Heart left ventricle (tissue), 16 donors: ENCODE measurements at regions not wholly inside any gene's neighbourhood (a gene's known extent, or its start where the extent isn't known, plus 50 kb on each side); places are given as distances from the start of the nearest gene placed in this dataset.

Source experiments
- ATAC-seq, 4 donors: fragments of 200-7000 bp; cut with Tn5 transposase; one replicate each; pipeline ENCODE4 v1.9.1; 2020 to 2022; ENCODE audit warnings: moderate library complexity in 4 of 4, mild to moderate bottlenecking in 3 of 4, moderate number of reproducible peaks in 1 of 4
- DNase-seq, 5 donors: peaks; one replicate each; pipeline ENCODE4 v3.0.0-alpha.2; 2020
- H3K27ac ChIP-seq, 12 donors: fragments of 200-600 bp; sonication (generic) in 4 of 12; one replicate each; pipeline versions ENCODE4 v1.5.0 to v1.8.0; 2016 to 2022; ENCODE audit warnings: mild to moderate bottlenecking in 2 of 12
- H3K27me3 ChIP-seq, 9 donors: fragments of 200-600 bp; sonication (generic) in 2 of 9; one replicate each; pipeline versions ENCODE4 v1.5.1 to v1.8.0; 2016 to 2022; ENCODE audit warnings: mild to moderate bottlenecking in 3 of 9
- H3K36me3 ChIP-seq, 9 donors: fragments of 200-600 bp; sonication (generic) in 2 of 9; one replicate each; pipeline versions ENCODE4 v1.5.0 to v1.8.0; 2018 to 2022; ENCODE audit warnings: mild to moderate bottlenecking in 2 of 9
- H3K4me1 ChIP-seq, 12 donors: fragments of 200-600 bp; sonication (generic) in 4 of 12; one replicate each; pipeline versions ENCODE4 v1.5.0 to v1.8.0; 2016 to 2022; ENCODE audit warnings: mild to moderate bottlenecking in 3 of 12
- H3K4me3 ChIP-seq, 12 donors: fragments of 200-600 bp; sonication (generic) in 4 of 12; one replicate each; pipeline versions ENCODE4 v1.5.0 to v1.8.0; 2017 to 2022; ENCODE audit warnings: mild to moderate bottlenecking in 9 of 12, moderate library complexity in 4 of 12
- H3K9me3 ChIP-seq, 12 donors: fragments of 200-600 bp; sonication (generic) in 4 of 12; one replicate each; pipeline versions ENCODE4 v1.5.0 to v1.8.0; 2016 to 2022; ENCODE audit warnings: mild to moderate bottlenecking in 1 of 12
- POLR2A ChIP-seq, 2 donors: fragments of 450-650 bp; IDR thresholded peaks; one replicate each; pipeline ENCODE4 v1.6.1; 2017; ENCODE audit warnings: antibody characterized with exemption in 2 of 2, mild to moderate bottlenecking in 2 of 2, moderate library complexity in 2 of 2
- WGBS, 4 donors: extraction: QIAGEN DNeasy Blood & Tissue Kit in 2 of 4; methylation state at CpG; one replicate each; pipeline versions ENCODE4 v1.1.5 to v1.1.7; 2013 to 2018; 5-methylcytosine and 5-hydroxymethylcytosine counted together
- intact Hi-C, 10 donors: fragments of 100-400 bp; cut with DNase I; formaldehyde crosslinking; loops; one replicate each; pipeline versions ENCODE4 v1.11.1 to v1.14.2; 2022
- TF ChIP-seq, protein P1 (sequence below), 12 donors: fragments of 200-600 bp; sonication (generic) in 4 of 12; IDR thresholded peaks; one replicate each; pipeline versions ENCODE4 v1.5.0 to v1.8.0; 2018 to 2022; ENCODE audit warnings: antibody characterized with exemption in 12 of 12, mild to moderate bottlenecking in 5 of 12
- donor health status: ischemic (EF 13 %, LVEDD 7.1; RV severe dilation, severe dysfunction).
- donor health status: healthy with polysubstance abuse.
- donor health status: DM: no; HTN: yes; CAD: no.
- donor health status: DM: no; HTN: no; CAD: no.
- donor health status: ischemic (EF 25% LVEDD 6.9; RV normal size, moderate dysfunction).
- donor health status: ischemic (EF 25% LVEDD 5.7; RV mildly dilated, moderate dysfunction).
- donor health status: healthy.
- donor health status: DM: yes; HTN: yes; CAD: no.
- donor health status: ischemic (EF 35%, LVEDD 5.7; RV mildly dilated, moderate dysfunction).
- donor health status: nonischemic (EF 11% LVEDD 7.7; RV severe dilation, severe dysfunction).
- donor health status: DM: yes; HTN: yes; CAD: no.
- donor health status: PGD.
- donor health status: ischemic (EF 29% LVEDD 5.4; RV normal size, mild dysfunction).
- donor health status: nonischemic (EF 23%, LVEDD 6.1; RV moderate dilation, normal function).

- H3K27me3 ChIP-seq: no peaks in the 10 kb centered on the region
- peaks cover 0 to 18% (median 7%) of the 10 kb centered on the region in 12 donors for H3K9me3 ChIP-seq
- no peaks in the 10 kb centered on the region for H3K36me3 ChIP-seq
- no peak for TF ChIP-seq POLR2A (IDR thresholded peaks at IDR 0.05)
- TF ChIP-seq, protein P1, sequence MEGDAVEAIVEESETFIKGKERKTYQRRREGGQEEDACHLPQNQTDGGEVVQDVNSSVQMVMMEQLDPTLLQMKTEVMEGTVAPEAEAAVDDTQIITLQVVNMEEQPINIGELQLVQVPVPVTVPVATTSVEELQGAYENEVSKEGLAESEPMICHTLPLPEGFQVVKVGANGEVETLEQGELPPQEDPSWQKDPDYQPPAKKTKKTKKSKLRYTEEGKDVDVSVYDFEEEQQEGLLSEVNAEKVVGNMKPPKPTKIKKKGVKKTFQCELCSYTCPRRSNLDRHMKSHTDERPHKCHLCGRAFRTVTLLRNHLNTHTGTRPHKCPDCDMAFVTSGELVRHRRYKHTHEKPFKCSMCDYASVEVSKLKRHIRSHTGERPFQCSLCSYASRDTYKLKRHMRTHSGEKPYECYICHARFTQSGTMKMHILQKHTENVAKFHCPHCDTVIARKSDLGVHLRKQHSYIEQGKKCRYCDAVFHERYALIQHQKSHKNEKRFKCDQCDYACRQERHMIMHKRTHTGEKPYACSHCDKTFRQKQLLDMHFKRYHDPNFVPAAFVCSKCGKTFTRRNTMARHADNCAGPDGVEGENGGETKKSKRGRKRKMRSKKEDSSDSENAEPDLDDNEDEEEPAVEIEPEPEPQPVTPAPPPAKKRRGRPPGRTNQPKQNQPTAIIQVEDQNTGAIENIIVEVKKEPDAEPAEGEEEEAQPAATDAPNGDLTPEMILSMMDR (IDR thresholded peaks at IDR 0.05): no peak
- intact Hi-C loops: no loop called here
- 83 to 96% (median 89%) methylated on average over 6 of the region's 6 CpGs for WGBS, 4 donors
- DNase-seq (peak in 1 of 5 donors; percentile 10), ATAC-seq (no peak)
- no peaks in the 10 kb centered on the region for H3K4me1 ChIP-seq
- H3K27ac ChIP-seq: no peak overlapping the region
- no peak overlapping the region for H3K4me3 ChIP-seq
Observed at GRCh38 chr3:168738527-168739325, 643.0 kb upstream of the GOLIM4 start.

DNA sequence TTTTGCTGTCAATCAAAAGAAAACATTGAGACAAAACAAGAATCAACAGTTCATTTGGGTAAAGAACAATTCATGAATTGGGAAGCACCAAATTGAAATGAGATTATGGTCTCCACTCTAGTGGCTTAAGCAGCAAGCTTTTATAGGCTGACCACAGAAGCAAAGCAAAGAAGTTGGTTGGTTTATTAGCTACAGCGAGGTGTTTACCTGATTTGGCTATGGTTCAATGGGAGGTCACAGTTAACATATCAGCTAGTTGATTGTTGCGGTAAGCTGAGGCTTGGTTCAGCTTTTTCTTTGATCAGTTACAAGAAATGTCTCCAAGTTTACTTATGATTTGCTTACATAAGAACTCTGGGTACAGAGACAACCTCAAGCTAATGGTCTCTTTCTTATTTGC is 640.5 kb upstream of the GOLIM4 start:
- Histone ChIP-seq H3K36me3 (no peaks in the 10 kb centered on the region), H3K4me1 (no peaks in the 10 kb centered on the region), H3K9me3 (peaks cover 0 to 21% (median 7%) of the 10 kb centered on the region in 12 donors), H3K27ac (no peak overlapping the region), H3K4me3 (no peak overlapping the region), H3K27me3 (no peaks in the 10 kb centered on the region)
- 83 to 87% (median 84%) methylated on average over 2 of the region's 2 CpGs for WGBS, 4 donors
- no peak for TF ChIP-seq POLR2A (IDR thresholded peaks at IDR 0.05)
- TF ChIP-seq, protein P1 (IDR thresholded peaks at IDR 0.05): no peak
- DNase-seq: no peak
- ATAC-seq: no peak
- intact Hi-C loops: no loop called here

GRCh38 chr3:168730073-168730472 is 634.3 kb upstream of the GOLIM4 start:
- TF ChIP-seq POLR2A (IDR thresholded peaks at IDR 0.05): no peak
- TF ChIP-seq, protein P1 (IDR thresholded peaks at IDR 0.05): no peak
- ATAC-seq (no peak), DNase-seq (no peak)
- Histone ChIP-seq H3K36me3 (no peaks in the 10 kb centered on the region), H3K4me3 (no peak overlapping the region), H3K9me3 (peaks cover 0 to 20% (median 6%) of the 10 kb centered on the region in 12 donors), H3K27me3 (no peaks in the 10 kb centered on the region), H3K27ac (no peak overlapping the region), H3K4me1 (no peaks in the 10 kb centered on the region)
- 63 to 98% (median 89%) methylated on average over 3 of the region's 3 CpGs for WGBS, 4 donors
- intact Hi-C loops: no loop called here

- Histone ChIP-seq H3K9me3 (peaks cover 0 to 8% (median 0%) of the 10 kb centered on the region in 12 donors), H3K27ac (no peak overlapping the region), H3K4me1 (no peaks in the 10 kb centered on the region), H3K36me3 (no peaks in the 10 kb centered on the region), H3K27me3 (no peaks in the 10 kb centered on the region), H3K4me3 (no peak overlapping the region)
- intact Hi-C loops: no loop called here
- ATAC-seq: no peak
- no peak for DNase-seq
- TF ChIP-seq, protein P1 (IDR thresholded peaks at IDR 0.05): no peak
- TF ChIP-seq POLR2A (IDR thresholded peaks at IDR 0.05): no peak
Observed at GRCh38 chr3:168722091-168722490, 626.4 kb upstream of the GOLIM4 start.
